AG04449 (cell line): ENCODE measurements at regions not wholly inside any gene's neighbourhood (a gene's known extent, or its start where the extent isn't known, plus 50 kb on each side); places are given as distances from the start of the nearest gene placed in this dataset.

Experiments used
- CTCF ChIA-PET: fragments of 350-600 bp; formaldehyde crosslinking; extraction: SDS; loops from one replicate; lab custom pipeline; 2021; ENCODE audit warnings: antibody characterized with exemption; lab: Yijun Ruan, JAX
- POLR2A ChIA-PET: fragments of 400-600, 350-600 bp; formaldehyde crosslinking; extraction: SDS; loops from one replicate; lab custom pipeline; 2020; ENCODE audit warnings: antibody characterized with exemption, inconsistent platforms; lab: Yijun Ruan, JAX
- DNase-seq: peaks from one replicate; pipeline ENCODE4 v3.0.0-alpha.2; 2010; ENCODE audit warnings: low read depth, low spot score
- H3K4me3 ChIP-seq: 2 replicates; pipeline ENCODE4 v1.5.1; 2011; ENCODE audit warnings: low read depth, mild to moderate bottlenecking, control low read depth, low read length
- CTCF ChIP-seq: IDR thresholded peaks from one replicate; pipeline ENCODE4 v1.5.1; 2011; ENCODE audit warnings: mild to moderate bottlenecking, moderate library complexity, low read length, control low read depth, inconsistent platforms; ENCODE audit not compliant: insufficient read depth; ENCODE audit errors: missing control alignments

GRCh38 chr7:424961-425793, 94.5 kb downstream of the PDGFA start:
- CTCF ChIA-PET, result no interaction called here
- TF ChIP-seq CTCF, result no peak
- no peak for DNase-seq
- POLR2A ChIA-PET, result no interaction called here
- no peak overlapping the region for H3K4me3 ChIP-seq

- POLR2A ChIA-PET, result no interaction called here
- no peak overlapping the region for H3K4me3 ChIP-seq
- TF ChIP-seq CTCF, result no peak
- CTCF ChIA-PET, result no interaction called here
- DNase-seq, result no peak
Measured at GRCh38 chr7:425794-426188, 93.9 kb downstream of the PDGFA start.

- no peak for DNase-seq
- ChIA-PET CTCF (no interaction called here), POLR2A (no interaction called here)
- no peak for TF ChIP-seq CTCF
- no peak overlapping the region for H3K4me3 ChIP-seq
Measured at GRCh38 chr7:426510-426909, 93.1 kb downstream of the PDGFA start.

GRCh38 chr7:427506-428103, 92.0 kb downstream of the PDGFA start:
- TF ChIP-seq CTCF, result no peak
- POLR2A ChIA-PET, result no interaction called here
- CTCF ChIA-PET, result no interaction called here
- H3K4me3 ChIP-seq, result no peak overlapping the region
- DNase-seq, result no peak

GRCh38 chr7:428387-428786, 91.3 kb downstream of the PDGFA start:
- DNase-seq, result no peak
- H3K4me3 ChIP-seq, result no peak overlapping the region
- ChIA-PET POLR2A (no interaction called here), CTCF (no interaction called here)
- no peak for TF ChIP-seq CTCF

GRCh38 chr7:428927-429827, 90.5 kb downstream of the PDGFA start:
- no peak for DNase-seq
- no peak for TF ChIP-seq CTCF
- H3K4me3 ChIP-seq, result no peak overlapping the region
- CTCF ChIA-PET, result no interaction called here
- POLR2A ChIA-PET, result no interaction called here
